HEK293T (cell line): ENCODE measurements at regions not wholly inside any gene's neighbourhood (a gene's known extent, or its start where the extent isn't known, plus 50 kb on each side); places are given as distances from the start of the nearest gene placed in this dataset.

ENCODE experiments used
- ELF4 ChIP-seq: fragments of 450-650 bp; IDR thresholded peaks from 2 replicates; pipeline ENCODE4 v1.6.1; 2017; ENCODE audit warnings: antibody characterized with exemption
- FOXA1 ChIP-seq: fragments of 450-650 bp; IDR thresholded peaks from 2 replicates; pipeline ENCODE4 v1.6.1; 2016; ENCODE audit warnings: mild to moderate bottlenecking
- FOXK2 ChIP-seq: fragments of 450-650 bp; IDR thresholded peaks from 2 replicates; pipeline ENCODE4 v1.6.1; 2016; ENCODE audit warnings: mild to moderate bottlenecking
- FOXM1 ChIP-seq: fragments of 450-650 bp; IDR thresholded peaks from 2 replicates; pipeline ENCODE4 v1.6.1; 2017; ENCODE audit warnings: mild to moderate bottlenecking, borderline replicate concordance
- SP1 ChIP-seq: fragments of 450-650 bp; IDR thresholded peaks from 2 replicates; pipeline ENCODE4 v1.6.1; 2017
- SUZ12 ChIP-seq: fragments of 450-650 bp; IDR thresholded peaks from 2 replicates; pipeline ENCODE4 v1.6.1; 2016; ENCODE audit warnings: mild to moderate bottlenecking
- TARDBP ChIP-seq: fragments of 450-650 bp; IDR thresholded peaks from 2 replicates; pipeline ENCODE4 v1.6.1; 2016
- ZNF384 ChIP-seq: fragments of 450-650 bp; IDR thresholded peaks from 2 replicates; pipeline ENCODE4 v1.6.1; 2016
- TF ChIP-seq, protein P1 (sequence below): fragments of 450-650 bp; IDR thresholded peaks from 2 replicates; pipeline ENCODE4 v1.6.1; 2016

DNA sequence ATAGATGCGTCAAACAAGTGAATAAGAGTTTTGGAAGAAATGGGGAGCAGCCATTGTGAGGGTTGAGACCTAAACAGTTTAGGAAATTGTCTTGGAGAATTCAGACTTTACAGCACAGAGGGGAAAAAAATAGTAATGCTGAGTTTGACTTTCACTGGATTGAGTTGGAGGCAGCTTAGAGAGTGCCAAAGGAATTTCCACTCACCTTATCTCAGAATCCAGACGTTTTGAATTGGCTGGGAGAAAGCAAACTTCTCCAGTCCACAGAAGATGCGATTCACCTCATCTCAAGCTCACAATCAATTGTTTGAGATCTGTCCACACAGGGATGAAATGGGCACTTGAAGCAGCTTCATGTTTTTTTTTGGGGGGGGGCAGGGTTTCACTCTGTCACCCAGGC is 663.5 kb upstream of the SALL1 start:
- TF ChIP-seq FOXA1 (no peak), SP1 (no peak), FOXK2 (no peak), ELF4 (no peak), TARDBP (no peak), ZNF384 (no peak), FOXM1 (no peak), SUZ12 (no peak)
- TF ChIP-seq, protein P1, sequence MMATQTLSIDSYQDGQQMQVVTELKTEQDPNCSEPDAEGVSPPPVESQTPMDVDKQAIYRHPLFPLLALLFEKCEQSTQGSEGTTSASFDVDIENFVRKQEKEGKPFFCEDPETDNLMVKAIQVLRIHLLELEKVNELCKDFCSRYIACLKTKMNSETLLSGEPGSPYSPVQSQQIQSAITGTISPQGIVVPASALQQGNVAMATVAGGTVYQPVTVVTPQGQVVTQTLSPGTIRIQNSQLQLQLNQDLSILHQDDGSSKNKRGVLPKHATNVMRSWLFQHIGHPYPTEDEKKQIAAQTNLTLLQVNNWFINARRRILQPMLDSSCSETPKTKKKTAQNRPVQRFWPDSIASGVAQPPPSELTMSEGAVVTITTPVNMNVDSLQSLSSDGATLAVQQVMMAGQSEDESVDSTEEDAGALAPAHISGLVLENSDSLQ, result no peak
